Non-pigmented ciliary epithelial cell (primary cell): ENCODE measurements at regions not wholly inside any gene's neighbourhood (a gene's known extent, or its start where the extent isn't known, plus 50 kb on each side); places are given as distances from the start of the nearest gene placed in this dataset.

Experiments used
- DNase-seq: peaks from one replicate; pipeline ENCODE4 v3.0.0-alpha.2; 2010; ENCODE audit warnings: low read depth

DNA sequence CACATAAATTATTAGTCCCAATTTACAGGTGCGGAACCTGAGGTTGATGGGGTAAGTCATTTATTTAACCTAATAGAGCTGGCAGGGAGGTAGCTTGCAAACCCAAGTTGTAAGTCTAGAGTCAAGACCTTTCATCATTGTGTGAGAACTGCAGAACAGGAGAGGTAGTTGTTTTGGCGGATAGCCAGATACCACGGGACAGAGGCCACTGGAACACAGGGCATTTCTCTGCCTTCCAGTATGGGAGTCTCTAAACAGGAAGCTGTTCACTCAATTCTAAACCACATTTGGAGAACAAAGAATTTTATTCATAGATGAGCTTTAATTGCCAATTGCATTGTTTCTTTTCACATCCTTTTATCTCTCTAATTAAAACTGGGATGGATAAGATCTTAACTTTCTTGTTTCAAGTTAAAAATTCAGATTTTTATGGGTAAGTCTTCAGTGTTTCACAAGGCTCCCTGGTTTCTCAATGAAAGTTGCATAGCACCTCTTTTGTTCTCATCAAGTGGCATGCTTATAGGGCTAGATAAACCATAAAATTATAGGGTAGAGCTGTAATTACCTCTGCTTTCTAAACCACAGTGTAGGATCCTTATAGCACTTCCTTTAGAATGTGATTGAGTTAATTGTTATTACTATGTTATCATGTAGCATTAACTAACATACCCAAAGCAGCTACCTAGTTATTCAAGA is 489.0 kb downstream of the GATA3 start:
- DNase-seq = no peak

DNA sequence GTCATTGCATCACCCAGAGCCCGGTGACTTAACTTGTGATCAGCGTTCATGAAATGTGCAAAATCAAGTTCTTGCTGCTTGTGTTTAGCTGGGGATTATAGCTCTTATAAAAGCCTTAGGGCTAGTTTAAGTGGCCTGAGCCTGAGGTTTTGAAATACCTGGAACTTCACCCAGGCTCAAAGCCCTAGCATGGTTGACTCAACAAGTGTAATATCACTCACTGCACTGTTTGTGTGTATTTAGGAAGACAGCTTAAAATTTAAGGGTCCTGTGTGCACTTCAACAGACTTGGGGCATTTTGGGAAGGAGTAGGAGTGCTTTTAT is 489.5 kb downstream of the GATA3 start:
- no peak for DNase-seq

DNA sequence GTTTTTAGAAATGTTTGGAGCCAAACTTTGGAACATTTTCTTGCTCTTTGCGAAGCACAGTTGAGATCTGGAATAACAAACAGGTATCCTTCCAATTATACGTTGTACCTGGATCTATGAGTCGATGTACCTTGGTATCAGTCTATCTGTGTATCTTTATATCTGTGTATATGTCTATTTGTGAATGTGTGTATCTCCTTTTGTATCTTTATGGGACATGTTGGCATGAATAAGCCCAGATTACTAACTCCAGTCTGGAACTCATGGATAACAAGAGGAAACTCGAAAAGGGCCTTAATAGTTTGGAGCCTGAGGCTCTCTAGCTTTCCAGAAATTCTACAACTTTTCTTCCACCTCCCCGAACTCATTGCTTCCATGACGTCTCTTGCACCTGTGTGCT is 490.0 kb downstream of the GATA3 start:
- DNase-seq = no peak

DNA sequence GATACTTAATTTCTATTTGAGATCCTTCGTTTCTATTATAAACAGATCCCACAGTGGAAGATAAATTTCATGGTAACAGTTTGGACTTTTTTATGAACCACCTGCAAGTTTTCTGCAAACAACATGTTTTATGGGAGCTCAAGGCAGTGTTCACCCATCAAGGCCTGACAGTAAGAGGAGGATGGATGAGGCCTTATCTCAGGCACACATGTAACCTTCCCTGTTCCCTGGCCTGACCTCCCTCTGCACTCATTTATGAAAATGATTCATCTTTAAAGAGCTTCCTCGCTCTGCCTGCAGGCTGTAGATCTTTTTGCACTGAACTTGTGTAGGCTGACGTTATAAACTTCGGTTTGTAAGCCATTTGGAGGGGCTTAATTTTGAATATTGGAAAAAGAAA is 500.1 kb downstream of the GATA3 start:
- DNase-seq = no peak

DNA sequence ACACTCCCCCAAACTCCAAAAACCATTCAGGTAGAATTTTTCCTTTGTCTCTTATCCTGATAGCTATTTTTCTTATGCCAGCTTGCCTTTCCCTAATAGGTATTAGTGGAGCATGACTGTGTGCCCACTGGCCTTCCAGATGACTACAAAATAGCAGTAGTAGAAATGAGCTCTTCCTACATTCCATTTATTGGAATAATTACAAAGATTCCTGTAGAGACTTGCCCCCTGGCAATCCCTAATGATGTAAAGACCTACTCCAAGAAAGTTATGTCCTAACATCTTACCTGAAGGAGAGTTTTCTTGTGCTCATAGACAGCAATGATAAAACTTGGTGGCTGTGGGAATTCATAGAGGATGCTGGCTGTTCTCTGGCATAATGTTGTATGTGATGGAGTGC is 501.8 kb downstream of the GATA3 start:
- DNase-seq = no peak

DNA sequence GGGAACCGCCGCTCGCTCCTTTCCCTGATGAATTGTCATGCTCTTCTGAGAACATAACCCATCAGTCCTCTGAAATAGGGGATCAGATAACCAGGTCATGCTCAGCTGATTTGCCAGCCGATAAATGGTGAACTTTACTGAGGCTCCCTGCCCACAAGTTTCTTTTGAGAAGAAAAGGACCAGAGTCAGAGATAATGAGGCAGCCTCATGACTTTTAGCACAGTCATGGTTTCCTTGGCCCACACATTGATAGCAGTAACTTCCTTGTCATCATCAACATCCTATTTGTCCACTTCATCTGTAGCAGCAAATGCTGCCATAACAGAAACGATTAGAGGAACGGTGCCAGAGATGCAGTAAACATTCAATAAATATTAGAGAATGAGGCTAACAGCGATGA is 509.0 kb downstream of the GATA3 start:
- DNase-seq = no peak

DNA sequence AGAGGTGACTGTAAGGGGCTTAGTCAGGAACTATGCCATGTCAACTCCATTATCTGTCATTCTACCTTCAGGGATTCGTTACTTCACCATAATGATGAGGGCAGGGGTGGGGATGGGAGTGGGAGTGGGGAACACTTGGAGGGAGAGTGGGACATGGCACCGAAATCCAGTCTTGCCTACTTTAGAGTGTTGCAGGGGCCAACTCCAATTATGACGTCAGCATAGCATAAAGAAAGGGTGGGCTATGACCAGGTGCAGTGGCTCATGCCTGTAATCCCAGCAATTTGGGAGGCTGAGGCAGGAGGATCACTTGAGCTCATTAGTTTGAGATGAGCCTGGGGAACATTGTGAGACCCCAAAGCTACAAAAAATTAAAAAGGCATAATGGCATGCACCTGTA is 512.2 kb downstream of the GATA3 start:
- no peak for DNase-seq

DNA sequence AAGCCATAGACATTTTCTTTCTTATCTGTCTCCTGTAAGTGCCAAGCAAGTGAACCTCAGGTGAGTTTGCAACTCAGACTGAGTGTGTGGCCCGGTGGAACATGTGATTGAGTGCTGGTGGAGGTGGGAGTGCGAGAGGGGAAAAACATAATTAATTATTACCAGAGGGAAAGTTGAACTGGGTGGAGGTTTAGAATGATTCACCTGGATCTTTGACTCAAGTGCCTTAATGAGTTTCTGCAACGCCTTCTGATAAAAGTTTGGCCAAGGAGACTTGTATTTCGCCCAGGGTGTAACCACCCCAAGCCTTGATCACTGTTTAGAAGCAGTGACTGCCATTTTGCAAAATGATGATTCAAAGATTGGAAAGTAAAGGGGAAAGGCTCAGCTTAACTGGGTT is 513.9 kb downstream of the GATA3 start:
- DNase-seq = no peak

DNA sequence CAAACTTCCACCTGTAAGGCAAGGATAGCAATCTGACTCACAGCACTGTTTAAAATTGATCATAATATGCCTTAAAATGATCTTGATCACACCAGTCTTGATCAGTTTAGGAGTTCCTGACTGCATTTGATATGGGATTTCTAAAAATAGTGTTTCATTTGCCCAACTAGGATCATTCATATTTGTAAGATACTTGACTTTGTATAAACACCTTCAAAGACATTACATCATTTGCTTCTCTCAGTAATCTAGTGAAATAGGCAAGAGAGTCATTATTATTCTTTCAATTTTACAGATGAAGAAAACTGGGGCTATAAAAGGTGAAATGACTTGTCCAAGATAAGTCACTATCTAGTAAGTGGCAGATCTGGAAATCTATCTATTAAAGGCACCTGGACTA is 521.1 kb downstream of the GATA3 start:
- no peak for DNase-seq

DNA sequence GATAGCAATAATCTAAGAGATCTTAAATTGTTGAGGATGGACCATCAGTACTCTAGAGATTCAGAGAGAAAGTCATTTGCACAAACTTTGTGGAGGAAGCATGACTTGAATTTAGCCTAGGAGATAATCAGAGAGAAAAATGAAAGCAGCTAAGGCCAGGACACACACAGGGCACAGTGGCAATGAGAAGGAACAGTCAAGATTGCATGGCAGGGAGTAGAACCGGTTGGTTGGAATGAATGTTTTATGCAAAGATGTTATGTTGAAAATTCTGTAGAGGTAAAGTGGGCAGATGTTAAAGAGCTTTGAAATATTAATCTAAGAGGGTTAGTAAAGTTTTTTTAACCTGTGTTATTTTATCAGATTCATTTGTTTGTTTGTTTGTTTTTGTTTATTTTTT is 521.8 kb downstream of the GATA3 start:
- no peak for DNase-seq

DNA sequence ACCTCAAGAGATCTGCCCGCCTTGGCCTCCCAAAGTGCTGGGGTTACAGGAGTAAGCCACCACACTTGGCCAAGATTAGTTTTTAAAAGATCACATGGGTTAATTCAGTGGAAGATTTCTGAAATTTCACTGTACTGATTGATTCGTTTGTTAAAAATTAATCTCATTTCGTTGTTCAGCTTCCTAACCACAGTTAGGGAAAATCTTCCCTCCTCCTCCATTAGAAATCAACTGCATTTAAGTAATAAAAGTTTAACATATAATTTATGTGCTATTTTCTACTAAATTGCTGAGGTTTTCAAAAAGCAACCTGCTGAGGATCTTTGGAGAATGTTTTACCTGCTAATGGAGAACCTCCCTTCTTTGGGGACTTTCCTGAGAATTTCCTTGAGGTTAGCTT is 522.4 kb downstream of the GATA3 start:
- DNase-seq = no peak

DNA sequence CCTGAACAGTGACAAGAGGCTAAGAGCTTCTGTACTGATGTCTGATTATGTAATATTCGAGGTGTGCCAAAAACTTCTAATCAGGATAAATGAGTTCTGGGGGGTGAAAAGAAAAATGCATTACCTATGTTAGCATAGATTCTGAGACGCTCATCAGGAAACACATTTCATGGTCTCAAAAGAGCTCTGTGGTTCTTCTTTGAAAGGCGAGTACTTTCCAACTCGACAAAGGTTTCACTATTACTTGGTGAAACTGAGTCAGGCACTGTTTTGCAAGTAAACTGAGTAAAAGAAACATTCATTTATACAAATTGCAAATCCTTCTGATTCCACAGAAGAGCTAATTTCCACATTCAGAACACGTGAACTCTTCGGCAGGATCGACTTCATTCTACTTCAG is 523.2 kb downstream of the GATA3 start:
- DNase-seq = no peak

DNA sequence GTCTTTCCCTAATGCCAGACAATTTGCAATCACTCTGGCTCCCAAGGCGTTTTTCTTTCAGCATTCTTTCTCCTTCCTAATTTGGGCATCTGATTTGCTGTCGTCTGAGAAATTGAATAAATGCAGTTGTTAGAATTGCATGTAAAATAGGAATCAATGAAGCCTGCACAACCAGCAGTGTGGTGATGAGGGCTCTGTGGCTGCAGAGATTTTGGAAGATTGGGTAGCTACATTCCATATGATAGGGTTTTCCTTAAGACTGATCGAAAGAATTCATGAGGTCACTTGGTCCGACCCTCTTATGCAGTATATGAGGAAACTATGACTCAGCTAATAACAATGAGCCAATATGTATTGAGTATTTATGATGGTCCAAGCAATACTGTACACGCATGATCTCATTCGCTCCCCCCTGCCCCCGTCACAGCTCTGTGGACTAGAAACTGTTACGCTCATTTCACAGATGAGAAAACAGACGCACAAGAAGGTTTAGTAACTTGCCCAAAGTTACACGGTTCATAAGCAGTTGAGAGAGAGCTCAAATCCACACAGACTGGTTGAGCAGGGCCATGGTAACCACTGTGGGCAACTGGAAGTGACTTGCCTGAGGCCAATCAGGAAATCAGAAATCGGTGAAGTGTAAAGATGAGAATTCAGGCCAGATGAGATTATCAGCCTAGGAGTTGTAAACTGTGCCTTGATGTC is 527.2 kb downstream of the GATA3 start:
- no peak for DNase-seq

DNA sequence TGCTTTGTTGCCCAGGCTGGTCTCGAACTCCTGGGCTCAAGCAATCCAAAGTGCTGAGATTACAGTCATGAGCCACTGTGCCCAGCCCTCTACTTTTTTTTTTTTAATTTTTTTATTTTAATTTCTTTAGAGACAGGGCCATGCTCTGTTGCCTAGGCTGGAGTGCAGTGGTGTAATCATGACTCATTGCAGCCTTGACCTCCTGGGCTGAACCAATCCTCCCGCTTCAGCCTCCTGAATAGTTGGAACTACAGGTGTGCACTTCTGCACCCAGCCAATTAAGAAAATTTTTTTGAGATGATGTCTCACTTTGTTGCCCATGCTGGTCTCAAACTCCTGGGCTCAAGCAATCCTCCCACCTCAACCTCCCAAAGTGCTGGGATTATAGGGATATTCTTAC is 528.6 kb downstream of the GATA3 start:
- DNase-seq = no peak

DNA sequence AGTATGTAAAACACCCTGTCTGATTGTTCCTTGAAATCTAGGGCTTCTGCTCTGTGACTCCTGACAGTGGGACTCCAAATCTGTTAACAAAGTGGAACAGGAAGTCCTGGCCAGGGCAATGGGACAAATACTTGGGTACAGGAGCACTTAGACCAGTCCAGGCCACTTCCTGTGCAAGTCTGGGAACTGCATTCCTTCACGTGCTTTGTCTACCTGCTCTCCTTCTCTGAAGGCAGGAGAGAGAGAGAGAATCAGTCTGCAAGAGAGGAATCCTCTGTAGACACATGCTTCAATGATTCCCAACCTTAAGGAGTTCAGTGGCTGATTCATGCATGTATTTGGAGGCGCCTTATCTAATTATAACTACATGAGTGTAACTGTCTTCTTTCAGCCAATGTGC is 530.2 kb downstream of the GATA3 start:
- no peak for DNase-seq

DNA sequence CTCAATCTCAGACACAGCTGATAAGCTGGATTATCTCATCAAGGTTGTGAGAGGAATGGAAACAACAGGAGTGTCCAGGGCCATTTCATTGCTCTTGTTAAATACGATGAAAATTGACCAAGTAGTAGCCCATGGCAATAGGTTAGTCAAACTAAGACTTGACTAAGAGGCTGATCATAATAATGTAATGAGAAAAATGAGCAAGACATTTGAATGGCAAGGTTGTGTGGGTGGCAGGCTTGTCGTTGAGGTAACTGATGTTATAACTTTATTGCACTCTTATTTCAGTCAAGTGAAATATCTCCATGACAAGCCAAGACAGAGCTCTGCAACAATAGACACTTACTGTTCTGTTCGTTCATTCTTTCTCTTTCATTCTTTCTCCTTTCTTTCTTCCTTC is 532.0 kb downstream of the GATA3 start:
- DNase-seq = no peak

DNA sequence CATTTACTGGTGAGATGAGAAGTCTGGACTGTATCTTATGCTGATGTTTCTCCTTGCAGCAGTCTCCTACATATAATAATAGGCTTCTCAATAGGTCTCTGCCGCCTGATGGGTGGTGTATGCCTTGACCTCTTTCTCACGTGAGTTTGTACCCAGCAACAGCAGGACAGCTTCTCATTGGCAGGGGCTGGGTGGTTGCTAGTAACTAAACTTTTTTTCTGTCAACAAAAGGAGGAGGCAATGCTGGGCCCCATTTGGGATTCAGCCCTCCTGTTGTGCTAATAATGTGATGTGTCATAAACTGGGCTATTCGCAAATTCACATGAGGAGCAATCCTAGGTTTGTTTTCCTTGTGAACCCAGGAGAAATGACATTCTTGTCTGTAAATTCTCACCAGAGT is 533.6 kb downstream of the GATA3 start:
- no peak for DNase-seq

DNA sequence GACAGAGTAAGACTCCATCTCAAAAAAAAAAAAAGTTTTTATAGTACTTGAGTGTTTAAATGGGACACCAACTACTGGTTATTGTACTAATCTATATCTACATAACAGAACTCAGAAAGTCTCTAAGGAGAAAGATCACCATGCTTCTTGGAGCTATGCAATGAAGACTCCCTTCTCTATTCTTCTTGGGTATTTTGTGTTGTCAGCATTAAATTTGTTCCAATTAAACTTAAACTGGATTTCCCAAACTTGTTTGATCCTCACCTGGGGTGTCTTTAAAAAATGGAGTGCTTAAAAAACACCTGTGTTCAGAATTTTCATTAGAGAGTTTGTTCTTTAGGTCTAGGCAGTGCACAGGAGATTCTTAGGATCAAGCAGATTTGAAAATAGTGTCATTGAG is 536.0 kb downstream of the GATA3 start:
- DNase-seq = no peak

DNA sequence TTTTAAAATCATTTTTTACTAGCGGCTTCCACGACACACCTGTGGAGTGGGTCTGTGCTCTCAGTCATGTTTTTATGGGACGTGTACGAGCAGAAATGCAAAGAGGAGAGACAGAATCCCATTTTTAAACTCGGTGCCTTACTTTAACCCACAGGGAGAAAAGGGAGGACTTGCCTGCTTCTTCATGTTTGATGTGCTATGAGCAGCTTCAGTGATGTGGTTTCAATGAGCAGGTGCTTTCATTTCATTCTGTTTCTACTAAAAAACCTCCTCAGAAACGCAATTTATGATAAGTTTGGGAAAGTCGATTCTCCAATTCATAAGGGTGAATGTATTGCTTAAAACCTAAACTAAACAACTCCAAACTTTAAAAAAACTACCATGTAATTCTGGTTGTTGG is 537.2 kb downstream of the GATA3 start:
- DNase-seq = no peak

DNA sequence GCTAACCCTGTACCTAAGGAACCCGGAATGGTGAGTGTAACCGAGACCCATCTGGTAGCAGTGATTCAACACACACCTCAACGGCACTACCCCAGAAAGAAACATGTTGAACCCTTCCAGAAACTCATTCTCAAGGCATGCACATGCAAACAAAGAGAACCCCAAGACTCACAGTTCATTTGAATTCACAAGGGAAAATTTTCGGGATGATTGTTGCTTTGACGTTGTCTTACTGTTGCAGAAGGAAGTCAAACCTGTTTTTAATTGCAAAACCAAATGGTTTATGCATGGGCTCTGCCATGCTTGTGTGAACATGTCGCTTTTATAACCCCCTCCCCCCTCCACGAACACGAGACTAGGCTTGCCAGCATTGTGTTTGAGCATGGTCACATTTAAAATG is 539.7 kb downstream of the GATA3 start:
- DNase-seq = no peak

DNA sequence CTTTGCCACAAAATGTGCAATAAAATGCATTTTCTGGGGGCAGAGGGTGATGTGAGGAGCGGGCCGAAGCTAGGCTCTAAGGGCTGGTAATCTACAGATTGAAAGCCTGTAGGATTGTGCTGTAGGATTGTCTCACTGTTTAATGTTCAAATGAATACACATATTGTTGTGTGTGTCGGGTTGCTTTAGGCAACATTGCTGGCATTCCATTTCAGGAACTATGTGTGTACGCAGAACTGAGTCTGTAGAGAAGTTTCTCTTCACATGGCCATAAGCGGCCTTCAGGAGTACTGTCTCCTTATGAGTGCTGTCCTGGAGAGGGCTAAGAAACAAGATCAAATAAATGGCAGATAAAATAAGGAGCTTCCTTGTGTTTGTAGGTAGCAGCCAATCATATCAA is 540.2 kb downstream of the GATA3 start:
- DNase-seq = no peak

DNA sequence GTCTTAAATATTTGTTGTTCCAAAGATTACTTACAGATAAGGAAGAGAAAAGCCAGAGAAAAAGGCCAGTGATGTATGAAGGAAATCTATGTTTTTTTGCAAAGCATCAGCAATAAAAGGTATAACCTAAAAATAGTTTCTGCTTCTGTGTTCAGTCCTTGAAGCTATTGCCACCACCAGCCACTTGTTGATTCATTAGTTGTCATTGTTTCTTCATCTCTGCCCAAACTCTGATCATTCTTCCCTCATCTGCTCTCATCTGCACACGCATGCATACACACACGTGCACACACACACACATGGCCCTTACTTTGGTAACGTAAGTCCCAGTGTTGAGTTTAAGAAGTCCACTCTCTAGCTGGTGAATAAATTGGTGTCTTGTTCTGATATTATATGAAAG is 540.7 kb downstream of the GATA3 start:
- no peak for DNase-seq

DNA sequence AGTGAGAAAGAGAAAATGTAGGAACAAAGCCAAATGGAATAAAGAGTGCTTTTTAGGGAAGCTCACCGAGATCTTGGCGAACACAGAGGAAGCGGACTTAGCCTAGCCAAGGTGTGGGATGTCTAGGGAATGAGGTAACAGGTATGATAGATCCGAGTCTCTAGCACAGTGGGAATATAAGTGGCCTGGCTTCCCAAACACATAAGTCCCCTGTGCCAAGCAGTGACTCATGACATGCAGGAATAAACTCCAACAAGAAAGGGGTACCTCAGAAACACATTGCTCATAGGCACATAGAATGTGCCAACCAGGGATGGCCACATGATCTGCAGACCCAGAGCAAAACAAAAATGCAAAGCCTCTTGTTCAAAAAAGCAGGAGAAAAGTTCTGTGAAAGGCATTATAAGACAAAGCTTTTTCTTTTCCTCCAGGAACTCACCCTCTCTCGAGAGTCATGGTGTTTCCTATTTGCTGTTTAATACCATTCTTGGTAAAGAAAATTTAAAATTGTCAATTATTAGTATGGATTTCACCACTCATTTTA is 542.5 kb downstream of the GATA3 start:
- DNase-seq = no peak

DNA sequence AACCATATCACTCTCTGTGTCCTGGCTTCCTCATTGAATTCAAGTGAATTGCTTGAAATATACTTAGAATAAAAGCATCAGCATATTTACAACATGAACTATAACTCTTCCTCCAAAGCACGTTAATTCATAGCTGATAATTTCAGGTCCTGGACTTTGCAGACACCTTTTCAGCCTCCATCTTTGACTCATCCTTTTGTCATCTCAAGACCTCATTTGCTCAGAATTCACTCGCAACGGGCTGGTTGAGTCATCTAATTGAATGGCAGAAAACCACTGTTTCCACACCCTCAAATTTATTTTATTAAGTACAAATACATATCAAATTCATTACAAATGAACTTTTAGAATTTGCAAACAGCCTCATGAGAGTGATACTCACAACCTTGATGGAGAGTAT is 545.7 kb downstream of the GATA3 start:
- DNase-seq = no peak
